ES-I3 (cell line): ENCODE measurements at regions not wholly inside any gene's neighbourhood (a gene's known extent, or its start where the extent isn't known, plus 50 kb on each side); places are given as distances from the start of the nearest gene placed in this dataset.
A peak's percentile ranks its signal among the peaks of the same experiment; 100 is the strongest.
"Not testable (repeated sequence)": the region's sequence is repeated elsewhere in the genome, so short reads cannot be mapped to it uniquely, and the experiment has no call there.

Source experiments
- H3K36me3 ChIP-seq: 2 replicates; pipeline ENCODE4 v1.6.1; 2013; ENCODE audit warnings: mild to moderate bottlenecking, low read length, control low read depth, moderate library complexity; ENCODE audit not compliant: insufficient read depth
- H3K4me1 ChIP-seq: 2 replicates; pipeline ENCODE4 v1.6.1; 2013; ENCODE audit warnings: mild to moderate bottlenecking, control low read depth, low read length; ENCODE audit not compliant: insufficient read depth
- H3K9ac ChIP-seq: 2 replicates; pipeline ENCODE4 v1.6.1; 2013; ENCODE audit warnings: low read depth, mild to moderate bottlenecking, low read length, moderate library complexity
- H3K9me3 ChIP-seq: 2 replicates; pipeline ENCODE4 v1.6.1; 2013; ENCODE audit warnings: mild to moderate bottlenecking, low read length, moderate library complexity; ENCODE audit not compliant: control insufficient read depth, insufficient read depth

DNA sequence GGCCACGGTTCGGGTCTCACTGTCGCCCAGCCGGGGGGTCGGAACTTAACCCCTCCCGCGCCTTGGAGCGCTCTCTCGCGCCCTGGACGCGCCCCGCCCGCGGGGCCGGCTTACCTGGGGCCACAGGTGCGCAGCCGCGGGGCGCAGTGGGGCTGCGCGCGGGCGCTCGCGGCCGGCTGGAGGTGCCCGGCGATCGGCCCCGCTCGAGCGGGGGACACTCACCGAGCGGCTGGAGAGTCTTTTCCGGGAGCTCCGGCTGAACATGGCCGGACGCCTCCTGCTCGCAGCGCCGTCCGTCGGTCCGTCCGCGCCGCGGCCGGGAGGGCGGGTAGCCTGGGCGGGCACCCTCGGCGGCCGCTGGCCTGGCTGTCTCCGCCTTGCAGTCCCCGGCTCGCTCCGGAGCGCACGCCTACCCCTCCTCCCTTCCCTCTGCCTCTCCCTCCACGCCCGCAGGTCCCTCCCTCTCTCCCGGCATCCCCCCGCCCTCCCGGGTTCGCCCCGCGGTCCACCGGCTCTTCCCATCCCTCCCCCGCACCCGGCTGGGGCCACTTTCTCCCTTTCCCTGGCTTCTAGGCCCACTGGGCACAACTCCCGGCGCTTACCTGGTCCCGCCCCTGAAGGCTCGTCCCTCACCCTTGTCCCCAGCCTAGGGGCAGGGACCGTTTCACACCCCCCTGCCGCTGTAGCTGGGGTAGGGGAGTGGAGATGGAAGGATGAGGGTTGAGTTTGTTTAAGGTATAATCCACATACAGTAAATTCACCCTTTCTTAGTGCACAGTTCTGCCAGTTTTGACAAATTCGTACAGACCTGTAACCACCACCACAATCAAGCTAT is 220.1 kb upstream of the PRICKLE2 start:
- Histone ChIP-seq H3K4me1 (peaks cover 21% of the 10 kb centered on the region), H3K9ac (peak overlapping the region; percentile 73), H3K9me3 (no peaks in the 10 kb centered on the region), H3K36me3 (no peaks in the 10 kb centered on the region)

DNA sequence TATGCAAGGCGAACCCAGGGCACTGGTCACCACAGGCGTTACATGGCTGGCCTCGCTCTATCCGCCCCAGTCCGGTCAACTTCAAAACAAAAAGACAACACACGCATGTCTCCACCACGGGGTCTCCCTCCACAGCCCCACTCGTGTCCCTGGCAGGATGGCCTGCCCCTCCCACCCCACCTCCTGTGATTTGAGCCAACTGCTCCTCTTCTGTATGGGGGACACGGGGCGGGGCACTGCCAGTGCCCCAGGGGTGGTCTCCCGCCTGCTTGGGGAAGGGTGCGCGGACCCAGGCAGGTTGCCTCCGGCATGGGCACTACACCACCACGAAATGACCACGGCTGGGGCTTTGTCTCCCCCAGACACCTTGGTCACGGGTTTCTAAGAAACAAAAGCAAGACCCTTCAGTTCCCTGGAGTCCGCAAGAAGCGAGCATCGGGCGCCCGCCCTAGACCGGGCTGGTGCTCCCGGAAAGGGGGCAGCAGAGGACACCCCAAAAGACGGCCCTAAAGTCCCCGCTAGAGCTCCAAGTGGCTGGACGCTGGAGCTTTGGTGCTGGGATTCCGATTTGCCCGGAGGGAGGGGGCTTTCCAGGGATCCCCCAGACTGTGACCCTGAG is 219.3 kb upstream of the PRICKLE2 start:
- H3K36me3 ChIP-seq: no peaks in the 10 kb centered on the region
- H3K9me3 ChIP-seq: no peaks in the 10 kb centered on the region
- peaks cover 25% of the 10 kb centered on the region for H3K4me1 ChIP-seq
- peak overlapping the region; percentile 73 for H3K9ac ChIP-seq

DNA sequence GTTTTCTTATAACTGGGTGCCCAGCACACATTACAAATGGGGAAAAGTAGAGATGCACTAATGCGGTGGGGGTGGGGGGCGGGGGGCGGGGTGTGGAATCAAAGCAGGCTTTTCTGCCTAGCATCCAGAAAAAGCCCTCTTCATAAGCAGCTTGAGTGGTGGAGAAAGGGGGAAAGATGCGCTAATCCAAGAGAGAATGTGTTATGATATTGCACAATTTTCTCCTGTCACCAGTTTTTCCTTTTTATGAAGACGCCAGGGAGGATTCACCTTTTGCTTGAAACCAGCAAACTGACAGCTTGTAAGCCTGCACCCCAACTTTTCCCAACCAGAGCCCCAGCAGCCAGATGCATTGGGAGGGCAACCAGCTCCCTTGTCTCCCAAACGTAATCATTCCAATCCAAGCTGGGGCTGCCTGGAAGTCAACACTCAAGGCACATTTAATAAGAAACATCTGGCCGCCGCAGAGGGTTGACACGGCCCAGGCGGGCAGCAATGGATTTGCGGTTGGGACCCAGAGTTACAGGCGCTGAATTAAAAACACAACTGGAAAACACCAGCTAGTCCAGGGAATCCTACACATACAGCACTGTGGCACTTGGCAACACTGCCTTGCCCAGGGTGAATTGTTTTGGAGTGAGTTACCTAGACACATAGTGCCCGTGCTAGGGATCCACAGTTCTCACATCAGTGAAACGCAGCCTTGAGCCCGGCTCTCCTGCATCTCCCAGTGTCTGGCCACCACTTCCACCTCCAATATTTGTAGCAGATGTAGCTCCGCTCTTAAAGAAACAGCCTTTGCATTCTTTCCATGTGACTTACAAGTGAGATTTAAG is 218.5 kb upstream of the PRICKLE2 start:
- no peaks in the 10 kb centered on the region for H3K36me3 ChIP-seq
- no peaks in the 10 kb centered on the region for H3K9me3 ChIP-seq
- no peak overlapping the region; the same call in 1 of the 2 replicates for H3K9ac ChIP-seq
- peaks cover 32% of the 10 kb centered on the region for H3K4me1 ChIP-seq

DNA sequence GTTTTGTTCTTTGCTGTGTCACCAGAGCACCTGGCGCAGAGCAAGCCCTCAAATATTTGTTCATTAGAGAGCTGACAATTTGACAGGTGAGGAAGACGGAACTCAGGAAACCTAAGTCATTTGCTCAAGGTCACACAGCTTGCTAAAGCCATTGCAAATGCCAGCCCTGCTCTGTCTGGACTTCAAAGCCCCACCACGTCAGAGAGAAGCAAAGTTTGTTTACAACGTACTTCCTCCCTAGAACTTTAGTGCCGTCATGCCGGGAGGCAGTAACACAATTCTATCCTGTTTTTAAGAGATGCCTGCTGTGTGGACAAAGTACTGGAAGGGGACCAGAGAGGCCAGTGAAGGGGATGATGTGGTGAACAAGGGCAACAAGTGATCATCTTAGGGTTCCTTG is 216.6 kb upstream of the PRICKLE2 start:
- H3K9me3 ChIP-seq: no peaks in the 10 kb centered on the region
- H3K36me3 ChIP-seq: no peaks in the 10 kb centered on the region
- peaks cover 33% of the 10 kb centered on the region for H3K4me1 ChIP-seq
- no peak overlapping the region for H3K9ac ChIP-seq

DNA sequence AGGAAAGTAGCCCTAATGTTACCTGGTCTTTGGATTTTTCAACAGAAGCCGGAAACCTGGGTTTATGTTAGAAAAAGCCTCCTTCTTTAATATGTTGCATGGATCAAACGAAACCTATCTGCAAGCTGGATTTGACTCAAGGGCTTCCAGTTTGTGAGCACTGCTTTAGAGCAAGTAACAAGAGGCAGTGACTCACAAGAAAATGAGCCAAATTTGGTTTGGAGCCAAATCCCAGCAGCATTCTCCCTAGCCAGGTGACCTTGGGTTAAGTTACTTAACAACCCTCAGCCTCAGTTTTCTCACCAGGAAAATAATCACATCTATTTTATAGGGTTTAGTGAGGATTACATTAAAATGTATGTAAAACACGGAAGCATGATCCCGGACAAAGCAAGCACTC is 215.2 kb upstream of the PRICKLE2 start:
- H3K36me3 ChIP-seq: no peaks in the 10 kb centered on the region
- no peaks in the 10 kb centered on the region for H3K9me3 ChIP-seq
- H3K4me1 ChIP-seq: peaks cover 33% of the 10 kb centered on the region
- no peak overlapping the region for H3K9ac ChIP-seq

DNA sequence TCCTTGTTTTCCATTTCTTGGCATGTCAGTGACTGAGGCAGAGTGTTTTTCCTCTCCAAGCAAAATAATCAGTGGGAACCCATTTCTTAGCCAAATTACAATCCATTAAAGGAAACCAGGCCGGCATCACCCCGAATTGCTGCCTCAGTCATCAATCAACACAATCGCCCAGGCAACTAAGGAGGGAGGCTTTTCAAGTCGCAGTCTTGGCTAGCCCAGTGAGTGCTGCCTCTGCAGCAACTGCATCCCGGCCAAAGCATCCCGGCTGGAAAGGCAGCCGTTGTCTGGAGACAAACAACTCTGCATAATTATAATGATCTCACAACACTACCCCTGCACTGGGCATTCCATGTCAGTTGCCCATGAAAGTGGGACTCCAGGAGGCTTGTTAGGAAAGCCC is 213.5 kb upstream of the PRICKLE2 start:
- no peak overlapping the region for H3K9ac ChIP-seq
- no peaks in the 10 kb centered on the region for H3K9me3 ChIP-seq
- no peaks in the 10 kb centered on the region for H3K36me3 ChIP-seq
- H3K4me1 ChIP-seq: peaks cover 33% of the 10 kb centered on the region

DNA sequence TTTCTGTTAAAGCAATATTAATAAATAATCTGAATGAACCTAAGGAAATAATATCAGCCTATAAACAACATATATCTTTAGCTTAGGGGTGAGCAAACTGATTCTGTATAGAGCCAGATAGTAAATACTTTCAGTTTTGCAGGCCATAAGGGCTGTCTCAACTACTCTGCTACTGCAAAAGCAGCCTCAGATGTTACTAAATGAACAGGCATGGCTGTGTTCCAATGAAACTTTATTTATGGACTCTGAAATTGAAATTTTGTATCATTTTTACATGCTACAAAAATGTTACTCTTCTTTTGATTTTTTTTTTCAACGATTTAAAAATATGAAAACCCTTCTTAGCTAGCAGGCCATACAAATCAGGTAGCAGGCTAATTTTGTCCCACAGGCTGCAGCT is 212.8 kb upstream of the PRICKLE2 start:
- Histone ChIP-seq H3K9ac (no peak overlapping the region), H3K36me3 (no peaks in the 10 kb centered on the region), H3K9me3 (no peaks in the 10 kb centered on the region), H3K4me1 (peaks cover 30% of the 10 kb centered on the region)

DNA sequence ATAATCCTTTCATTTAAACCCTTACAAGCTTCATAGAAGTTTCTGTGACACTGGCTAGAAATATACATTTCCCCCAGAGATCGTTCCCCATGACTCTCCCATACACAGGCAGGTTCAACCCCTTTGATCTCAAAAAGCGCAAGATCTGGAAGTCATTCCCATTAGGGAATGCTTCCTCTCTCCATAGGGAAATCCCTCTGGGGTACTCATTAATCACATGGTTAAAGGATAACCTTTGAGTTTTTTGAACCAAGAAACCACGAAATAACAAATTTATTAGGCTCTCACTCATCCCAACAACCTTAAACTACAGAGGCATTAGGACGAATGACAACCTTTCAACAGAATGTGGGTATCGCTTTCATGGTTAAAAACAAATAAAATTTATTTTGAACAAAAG is 211.9 kb upstream of the PRICKLE2 start:
- H3K4me1 ChIP-seq: peaks cover 21% of the 10 kb centered on the region

DNA sequence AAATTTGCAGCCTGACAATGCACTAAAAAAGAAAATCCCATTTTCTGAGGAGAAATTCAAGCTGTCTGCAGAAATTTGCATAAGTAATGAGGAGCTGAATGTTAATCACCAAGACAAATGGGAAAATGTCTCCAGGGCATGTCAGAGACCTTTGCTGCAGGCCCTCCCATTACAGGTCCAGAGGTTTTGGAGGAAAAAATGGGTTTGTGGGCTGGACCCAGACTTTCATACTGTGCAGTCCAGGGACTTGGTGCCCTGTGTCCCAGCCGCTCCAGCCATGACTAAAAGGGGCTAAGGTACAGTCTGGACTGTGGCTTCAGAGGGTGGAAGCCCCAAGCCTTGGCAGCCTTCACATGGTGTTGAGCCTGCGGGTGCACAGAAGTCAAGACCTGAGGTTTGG is 209.8 kb upstream of the PRICKLE2 start:
- not testable (repeated sequence) for H3K9ac ChIP-seq, H3K4me1 ChIP-seq, H3K36me3 ChIP-seq, H3K9me3 ChIP-seq

More for the DNA sequence above, 211.9 kb upstream of the PRICKLE2 start:
- H3K9ac ChIP-seq: no peak overlapping the region
- no peaks in the 10 kb centered on the region for H3K36me3 ChIP-seq
- no peaks in the 10 kb centered on the region for H3K9me3 ChIP-seq

DNA sequence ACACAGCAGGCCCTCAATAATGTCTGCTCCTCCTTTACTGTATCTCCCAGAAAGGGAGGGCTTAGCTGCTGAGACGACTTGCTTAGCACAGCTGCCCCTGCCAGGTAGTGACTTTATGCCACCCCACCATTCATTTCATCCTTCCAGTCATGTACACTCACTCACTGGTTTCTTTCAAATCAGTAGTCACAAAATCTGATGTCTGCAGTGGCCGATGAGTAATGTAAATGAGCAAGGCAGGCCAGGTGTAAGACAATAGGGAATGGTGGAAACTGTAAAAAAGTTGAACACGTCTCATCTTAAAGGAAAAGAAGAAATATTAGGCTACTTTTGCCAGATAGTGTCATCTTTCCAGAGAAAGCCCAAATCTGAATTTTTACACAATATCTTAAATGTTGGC is 207.6 kb upstream of the PRICKLE2 start:
- H3K4me1 ChIP-seq: no peaks in the 10 kb centered on the region
- H3K9ac ChIP-seq: no peak overlapping the region
- H3K9me3 ChIP-seq: no peaks in the 10 kb centered on the region
- H3K36me3 ChIP-seq: no peaks in the 10 kb centered on the region

DNA sequence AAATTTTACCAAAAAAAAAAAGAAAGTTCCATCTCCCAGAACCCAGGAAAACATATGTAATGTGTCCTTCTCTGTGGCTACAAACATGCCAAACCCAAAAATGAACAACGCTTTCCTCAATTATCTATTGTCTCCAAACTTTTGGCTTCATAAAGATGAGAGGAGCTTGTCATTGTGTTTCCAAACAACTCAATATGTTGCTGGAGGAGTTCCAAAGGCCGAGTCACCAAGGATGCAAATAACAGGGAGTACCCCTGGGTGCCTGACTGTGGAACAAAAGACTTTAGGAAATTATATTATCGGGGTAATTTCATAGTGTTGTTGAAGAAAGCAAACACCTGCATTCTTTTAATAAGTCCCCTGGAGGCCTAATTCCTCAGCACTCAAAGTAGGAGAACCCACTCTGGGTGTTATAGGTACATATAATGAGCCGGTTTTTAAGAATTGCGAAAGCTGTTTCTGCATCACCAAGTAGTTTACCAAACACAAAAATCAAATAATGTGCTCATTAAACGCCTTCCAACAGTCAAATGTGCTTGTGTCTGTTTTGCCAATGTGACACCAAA is 206.3 kb upstream of the PRICKLE2 start:
- no peaks in the 10 kb centered on the region for H3K36me3 ChIP-seq

DNA sequence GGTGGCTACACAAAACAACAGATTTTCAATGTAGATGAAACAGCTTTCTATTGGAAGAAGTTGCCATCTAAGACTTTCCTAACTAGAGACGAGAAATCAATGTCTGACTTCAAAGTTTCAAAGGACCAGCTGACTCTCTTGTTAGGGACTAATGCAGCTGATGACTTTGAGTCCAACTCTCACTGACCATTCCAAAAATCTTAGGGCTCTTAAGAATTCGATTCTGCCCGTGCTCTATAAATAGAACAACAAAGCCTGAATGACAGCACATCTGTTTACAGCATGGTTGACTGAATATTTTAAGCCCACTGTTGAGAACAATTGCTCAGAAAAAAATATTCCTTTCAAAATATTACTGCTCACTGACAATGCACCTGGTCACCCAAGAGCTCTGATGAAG is 202.4 kb upstream of the PRICKLE2 start:
- Histone ChIP-seq H3K9me3 (no peaks in the 10 kb centered on the region), H3K4me1 (no peaks in the 10 kb centered on the region), H3K36me3 (no peaks in the 10 kb centered on the region), H3K9ac (no peak overlapping the region)

More for the DNA sequence above, 206.3 kb upstream of the PRICKLE2 start:
- no peak overlapping the region for H3K9ac ChIP-seq
- H3K9me3 ChIP-seq: no peaks in the 10 kb centered on the region
- no peaks in the 10 kb centered on the region for H3K4me1 ChIP-seq

DNA sequence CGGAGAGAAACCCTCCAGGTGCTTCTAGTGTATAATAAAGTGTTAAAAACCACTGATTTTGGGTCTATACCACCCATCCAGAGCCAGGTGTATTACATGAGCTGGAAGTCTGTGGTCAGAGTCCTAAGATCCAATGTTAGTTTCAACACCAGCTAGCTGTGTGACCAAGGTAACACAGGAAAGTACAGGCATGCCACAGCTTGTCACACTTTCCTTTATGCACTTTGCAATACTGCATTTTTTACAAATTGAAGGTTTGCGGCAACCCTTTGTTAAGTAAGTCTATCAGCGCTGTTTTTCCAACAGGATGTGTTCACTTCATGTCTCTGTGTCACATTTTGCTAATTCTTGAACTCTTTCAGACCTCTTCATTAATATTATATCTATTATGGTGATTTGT is 201.3 kb upstream of the PRICKLE2 start:
- Histone ChIP-seq H3K36me3 (no peaks in the 10 kb centered on the region), H3K9me3 (no peaks in the 10 kb centered on the region), H3K4me1 (no peaks in the 10 kb centered on the region), H3K9ac (no peak overlapping the region)

DNA sequence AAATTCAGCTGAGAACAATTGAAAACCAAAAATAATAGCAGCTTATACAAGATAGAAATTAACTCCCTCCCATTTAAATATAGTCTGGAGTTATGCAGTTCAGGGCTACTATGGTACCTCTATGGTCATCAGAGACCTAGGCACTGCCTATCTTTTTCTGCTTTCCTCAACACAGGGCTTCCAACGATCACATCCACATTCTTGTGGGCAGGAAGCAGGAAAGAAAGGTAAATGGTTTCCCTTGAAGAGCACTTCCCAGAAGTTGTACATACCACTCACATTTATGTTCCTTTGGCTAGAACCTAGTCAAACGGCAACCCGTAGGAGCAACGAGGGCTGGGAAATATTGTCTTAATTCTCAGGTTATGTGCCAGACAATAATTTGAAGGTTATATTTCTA is 197.7 kb upstream of the PRICKLE2 start:
- peaks cover 2% of the 10 kb centered on the region; the same call in 1 of the 2 replicates for H3K4me1 ChIP-seq
- no peak overlapping the region for H3K9ac ChIP-seq
- no peaks in the 10 kb centered on the region for H3K36me3 ChIP-seq
- no peaks in the 10 kb centered on the region for H3K9me3 ChIP-seq
